GM12878 (cell line): ENCODE measurements at regions not wholly inside any gene's neighbourhood (a gene's known extent, or its start where the extent isn't known, plus 50 kb on each side); places are given as distances from the start of the nearest gene placed in this dataset.

ENCODE experiments used
- ATAC-seq: fragments of 200-7000 bp; cut with Tn5 transposase; 3 replicates; pipeline ENCODE4 v1.9.1; 2020; ENCODE audit warnings: mild to moderate bottlenecking, moderate library complexity
- BruUV-seq: library from RNA; stranded (reverse); fragments of 400-500 nt; replicated peaks from 2 replicates; lab custom pipeline; 2021; lab: Mats Ljungman, UMichigan
- CTCF ChIA-PET: fragments of 300-600 bp; sonication (Branson Sonifier 250); formaldehyde crosslinking; extraction: SDS; loops from one replicate; lab custom pipeline; 2021; ENCODE audit warnings: inconsistent platforms; lab: Yijun Ruan, JAX
- POLR2A ChIA-PET: fragments of 350-600 bp; formaldehyde crosslinking; extraction: SDS; loops from one replicate; lab custom pipeline; 2021; ENCODE audit warnings: inconsistent platforms; lab: Charles Lee
- RAD21 ChIA-PET: fragments of 300-600 bp; sonication (Branson Sonifier 250); formaldehyde crosslinking; loops from one replicate; lab custom pipeline; 2023; ENCODE audit warnings: antibody characterized with exemption; ENCODE audit not compliant: unreplicated experiment; lab: Charles Lee
- SMC1A ChIA-PET: fragments of 300-600 bp; sonication (Branson Sonifier 250); formaldehyde crosslinking; loops from one replicate; lab custom pipeline; 2023; ENCODE audit not compliant: unreplicated experiment, uncharacterized antibody; lab: Charles Lee
- DNase-seq: peaks from one replicate; pipeline ENCODE4 v3.0.0-alpha.2; 2011; ENCODE audit warnings: low read depth, low spot score
- FAIRE-seq: peaks from 3 replicates; lab custom pipeline; 2011; peaks lifted over from hg19 to GRCh38; lab: Jason Lieb, UNC
- H2AFZ ChIP-seq: 2 replicates; pipeline ENCODE4 v1.6.0; 2011; ENCODE audit warnings: low read depth, low read length, control low read depth; ENCODE audit not compliant: control insufficient read depth
- H3K27ac ChIP-seq: 2 replicates; pipeline ENCODE4 v1.5.1; 2011; ENCODE audit warnings: control low read depth; ENCODE audit not compliant: control insufficient read depth, insufficient read depth
- H3K27me3 ChIP-seq, 2 experiments: replicated peaks in 1 of 2; 2 replicates each; pipeline versions ENCODE4 v1.6.0 to v1.6.1; 2011; ENCODE audit warnings: low read length in 1 of 2; ENCODE audit not compliant: control insufficient read depth in 2 of 2, insufficient read depth in 2 of 2
- H3K36me3 ChIP-seq, 2 experiments: 2 replicates each; pipeline ENCODE4 v1.5.1; 2011; ENCODE audit warnings: low read length in 1 of 2; ENCODE audit not compliant: control insufficient read depth in 2 of 2, insufficient read depth in 2 of 2
- H3K4me1 ChIP-seq: 2 replicates; pipeline ENCODE4 v1.6.1; 2011; ENCODE audit warnings: mild to moderate bottlenecking, low read length, moderate library complexity, mixed read lengths; ENCODE audit not compliant: control insufficient read depth, insufficient read depth
- H3K4me2 ChIP-seq: 2 replicates; pipeline ENCODE4 v1.6.0; 2011; ENCODE audit warnings: control low read depth; ENCODE audit not compliant: control insufficient read depth, insufficient read depth
- H3K4me3 ChIP-seq: fragments of 200-600 bp; sonication (generic); 2 replicates; pipeline ENCODE4 v1.5.1; 2016
- H3K79me2 ChIP-seq: 2 replicates; pipeline ENCODE4 v1.6.0; 2011; ENCODE audit warnings: low read length; ENCODE audit not compliant: control insufficient read depth, insufficient read depth
- H3K9ac ChIP-seq: 2 replicates; pipeline ENCODE4 v1.8.0; 2011; ENCODE audit warnings: low read length, control low read depth, mixed read lengths; ENCODE audit not compliant: control insufficient read depth, insufficient read depth
- H3K9me3 ChIP-seq: replicated peaks from 3 replicates; pipeline ENCODE4 v1.5.1; 2011; ENCODE audit warnings: mild to moderate bottlenecking, low read length; ENCODE audit not compliant: control insufficient read depth, insufficient read depth
- H4K20me1 ChIP-seq: 2 replicates; pipeline ENCODE4 v1.6.0; 2011; ENCODE audit not compliant: control insufficient read depth, insufficient read depth
- CREB1 ChIP-seq: IDR thresholded peaks from 2 replicates; pipeline ENCODE4 v1.6.1; 2012; ENCODE audit warnings: low read depth, mild to moderate bottlenecking, inconsistent platforms
- CTCF ChIP-seq, 3 experiments: IDR thresholded peaks in 2 of 3; conservative IDR thresholded peaks in 1 of 3; 2 replicates each; pipeline ENCODE4 v1.5.1; 2011; ENCODE audit warnings: low read depth in 3 of 3, low read length in 3 of 3, mild to moderate bottlenecking in 3 of 3, control low read depth in 2 of 3, moderate library complexity in 2 of 3, inconsistent platforms in 1 of 3, mixed read lengths in 1 of 3; ENCODE audit not compliant: control insufficient read depth in 2 of 3, insufficient read depth in 1 of 3; ENCODE audit errors: extremely low read depth in 1 of 3
- GATAD2B ChIP-seq: fragments of 450-650 bp; conservative IDR thresholded peaks from 2 replicates; pipeline ENCODE4 v1.6.1; 2017; ENCODE audit warnings: low read depth, mild to moderate bottlenecking, moderate library complexity
- HDGF ChIP-seq: fragments of 450-650 bp; IDR thresholded peaks from 2 replicates; pipeline ENCODE4 v1.6.1; 2016; ENCODE audit warnings: antibody characterized with exemption
- IKZF1 ChIP-seq: fragments of 450-650 bp; conservative IDR thresholded peaks from 2 replicates; pipeline ENCODE4 v1.6.1; 2017; ENCODE audit warnings: antibody characterized with exemption, mild to moderate bottlenecking
- KDM1A ChIP-seq: fragments of 200-600 bp; sonication (generic); IDR thresholded peaks from 2 replicates; pipeline ENCODE4 v1.6.1; 2016; ENCODE audit warnings: borderline replicate concordance
- KLF5 ChIP-seq: fragments of 450-650 bp; IDR thresholded peaks from 2 replicates; pipeline ENCODE4 v1.6.1; 2014; ENCODE audit warnings: mild to moderate bottlenecking; ENCODE audit not compliant: partially characterized antibody
- MTA2 ChIP-seq: fragments of 450-650 bp; IDR thresholded peaks from 2 replicates; pipeline ENCODE4 v1.6.1; 2016; ENCODE audit warnings: low read depth, mild to moderate bottlenecking, moderate library complexity
- MXI1 ChIP-seq: fragments of 150-350 bp; IDR thresholded peaks from 2 replicates; pipeline ENCODE4 v1.6.1; 2011; ENCODE audit warnings: low read depth, mild to moderate bottlenecking, inconsistent platforms, low read length, improper control_type of control experiment
- NBN ChIP-seq: fragments of 450-650 bp; IDR thresholded peaks from 2 replicates; pipeline ENCODE4 v1.6.1; 2016
- NFIC ChIP-seq: IDR thresholded peaks from 2 replicates; pipeline ENCODE4 v1.6.1; 2012; ENCODE audit warnings: low read depth, mild to moderate bottlenecking, inconsistent platforms, low read length, moderate library complexity
- NKRF ChIP-seq: fragments of 450-650 bp; conservative IDR thresholded peaks from 2 replicates; pipeline ENCODE4 v1.6.1; 2017; ENCODE audit warnings: mild to moderate bottlenecking, moderate library complexity
- NRF1 ChIP-seq: conservative IDR thresholded peaks from 2 replicates; pipeline ENCODE4 v1.6.1; 2011; ENCODE audit warnings: mild to moderate bottlenecking, low read depth, low read length, improper control_type of control experiment
- PKNOX1 ChIP-seq: fragments of 450-650 bp; IDR thresholded peaks from 2 replicates; pipeline ENCODE4 v1.6.1; 2016; ENCODE audit warnings: mild to moderate bottlenecking
- POLR2A ChIP-seq: IDR thresholded peaks from 2 replicates; pipeline ENCODE4 v1.6.1; 2011; ENCODE audit warnings: low read depth, mild to moderate bottlenecking, low read length
- TCF7 ChIP-seq: IDR thresholded peaks from 2 replicates; pipeline ENCODE4 v1.6.1; 2014; ENCODE audit warnings: antibody characterized with exemption, borderline replicate concordance
- ZNF217 ChIP-seq: fragments of 450-650 bp; IDR thresholded peaks from 2 replicates; pipeline ENCODE4 v1.6.1; 2017; ENCODE audit warnings: antibody characterized with exemption, mild to moderate bottlenecking
- ZNF592 ChIP-seq: fragments of 450-650 bp; IDR thresholded peaks from 2 replicates; pipeline ENCODE4 v1.6.1; 2017; ENCODE audit warnings: mild to moderate bottlenecking, moderate library complexity
- ZSCAN29 ChIP-seq: fragments of 450-650 bp; IDR thresholded peaks from 2 replicates; pipeline ENCODE4 v1.6.1; 2017; ENCODE audit warnings: mild to moderate bottlenecking, moderate library complexity
- WGBS: methylation state at CpG from one replicate; pipeline ENCODE4 v1.1.6; 2016; ENCODE audit warnings: low lambda C conversion rate; ENCODE audit not compliant: insufficient replicate concordance, insufficient coverage; ENCODE audit errors: missing lambda C conversion rate; 5-methylcytosine and 5-hydroxymethylcytosine counted together
- in situ Hi-C: fragments of 300-500 bp; cut with MboI; formaldehyde crosslinking; loops from 9 replicates; pipeline ENCODE4 v1.14.3; 2018; ENCODE audit warnings: mixed read lengths
- intact Hi-C: fragments of 100-400 bp; cut with micrococcal nuclease; formaldehyde crosslinking; loops from one replicate; pipeline ENCODE4 v1.14.2; 2022; ENCODE audit not compliant: unreplicated experiment

- ChIA-PET RAD21 (no interaction called here), SMC1A (no interaction called here), CTCF (no interaction called here), POLR2A (no interaction called here)
- Histone ChIP-seq H3K36me3 (no peaks in the 10 kb centered on the region), H3K27ac (no peak overlapping the region), H3K4me2 (no peak overlapping the region), H3K27me3 (no peaks in the 10 kb centered on the region), H3K9ac (no peak overlapping the region), H3K79me2 (no peaks in the 10 kb centered on the region), H4K20me1 (no peaks in the 10 kb centered on the region), H2AFZ (no peak overlapping the region), H3K4me3 (no peak overlapping the region), H3K9me3 (no peaks in the 10 kb centered on the region), H3K4me1 (no peaks in the 10 kb centered on the region)
- ATAC-seq = no peak
- intact Hi-C loops = no loop called here
- DNase-seq = no peak
- TF ChIP-seq MXI1 = no peak
- TF ChIP-seq ZNF592 = no peak
- TF ChIP-seq CTCF (IDR thresholded peaks at IDR 0.05 in 2 of 3, conservative IDR thresholded peaks at IDR 0.05 in 1 of 3; ENCODE audit: control insufficient read depth in 2 of 3, extremely low read depth in 1 of 3, insufficient read depth in 1 of 3, low read depth in 3 of 3, low read length in 3 of 3) = no peak
- no peak for TF ChIP-seq NFIC
- TF ChIP-seq HDGF = no peak
- TF ChIP-seq ZNF217 = no peak
- TF ChIP-seq ZSCAN29 = no peak
- TF ChIP-seq IKZF1 = no peak
- TF ChIP-seq KDM1A = no peak
- TF ChIP-seq GATAD2B = no peak
- TF ChIP-seq CREB1 = no peak
- TF ChIP-seq KLF5 = no peak
- TF ChIP-seq NRF1 = no peak
- no peak for TF ChIP-seq TCF7
- TF ChIP-seq POLR2A = no peak
- TF ChIP-seq NBN = no peak
- no peak for TF ChIP-seq PKNOX1
- TF ChIP-seq MTA2 = no peak
- no peak for TF ChIP-seq NKRF
- FAIRE-seq = no peak
- 6% methylated on average over 2 of the region's 2 CpGs for WGBS
- in situ Hi-C loops = no loop called here
- no TSS peak for BruUV-seq
Measured at GRCh38 chrX:139158256-139158655, 372.3 kb upstream of the F9 start.
